Right lobe of liver (tissue), 6 donors: ENCODE measurements at regions not wholly inside any gene's neighbourhood (a gene's known extent, or its start where the extent isn't known, plus 50 kb on each side); places are given as distances from the start of the nearest gene placed in this dataset.

Experiments
- ATAC-seq, 4 donors: fragments of 200-7000 bp; cut with Tn5 transposase; one replicate each; pipeline ENCODE4 v1.9.1; 2020; ENCODE audit warnings: mild to moderate bottlenecking in 4 of 4, moderate library complexity in 4 of 4
- DNase-seq, 3 donors: peaks; one replicate each; pipeline ENCODE4 v3.0.0-alpha.2; 2020
- H3K27ac ChIP-seq, 3 donors: fragments of 200-600 bp; one replicate each; pipeline ENCODE4 v1.8.0; 2022
- H3K27me3 ChIP-seq, 2 donors: fragments of 200-600 bp; one replicate each; pipeline ENCODE4 v1.8.0; 2022
- H3K36me3 ChIP-seq, 4 donors: fragments of 200-600 bp; sonication (generic) in 1 of 4; one replicate each; pipeline versions ENCODE4 v1.5.1 to v1.8.0; 2017 to 2022; ENCODE audit warnings: control low read depth in 1 of 4
- H3K4me1 ChIP-seq, 4 donors: fragments of 200-600 bp; sonication (generic) in 1 of 4; one replicate each; pipeline versions ENCODE4 v1.5.1 to v1.8.0; 2017 to 2022; ENCODE audit warnings: control low read depth in 1 of 4
- H3K4me3 ChIP-seq, 3 donors: fragments of 200-600 bp; one replicate each; pipeline ENCODE4 v1.8.0; 2022
- H3K9me3 ChIP-seq, 4 donors: fragments of 200-600 bp; sonication (generic) in 1 of 4; one replicate each; pipeline versions ENCODE4 v1.5.1 to v1.8.0; 2017 to 2022; ENCODE audit warnings: control low read depth in 1 of 4
- POLR2A ChIP-seq: fragments of 450-650 bp; IDR thresholded peaks from one replicate; pipeline ENCODE4 v1.6.1; 2017; ENCODE audit warnings: antibody characterized with exemption, mild to moderate bottlenecking
- WGBS: methylation state at CpG from one replicate; pipeline ENCODE4 v1.1.6; 2018; ENCODE audit warnings: low coverage, low lambda C conversion rate; ENCODE audit not compliant: insufficient coverage; ENCODE audit errors: missing lambda C conversion rate; 5-methylcytosine and 5-hydroxymethylcytosine counted together
- intact Hi-C, 2 donors: fragments of 100-400 bp; cut with DNase I; formaldehyde crosslinking; loops; one replicate each; pipeline versions ENCODE4 v1.11.2 to v1.14.1; 2022
- TF ChIP-seq, protein P1 (sequence below), 4 donors: fragments of 200-600 bp in 3 of 4; fragments of 450-650 bp in 1 of 4; IDR thresholded peaks; one replicate each; pipeline versions ENCODE4 v1.5.1 to v1.8.0; 2016 to 2022; ENCODE audit warnings: antibody characterized with exemption in 4 of 4, mild to moderate bottlenecking in 2 of 4
- donor health status: DM: no; HTN: yes; CAD: no.
- donor health status: DM: no; HTN: no; CAD: no.
- donor health status: DM: no; HTN: no; CAD: no.
- donor health status: DM: no; HTN: yes; CAD: no.
- donor health status: DM: no; HTN: yes; CAD: no.

DNA sequence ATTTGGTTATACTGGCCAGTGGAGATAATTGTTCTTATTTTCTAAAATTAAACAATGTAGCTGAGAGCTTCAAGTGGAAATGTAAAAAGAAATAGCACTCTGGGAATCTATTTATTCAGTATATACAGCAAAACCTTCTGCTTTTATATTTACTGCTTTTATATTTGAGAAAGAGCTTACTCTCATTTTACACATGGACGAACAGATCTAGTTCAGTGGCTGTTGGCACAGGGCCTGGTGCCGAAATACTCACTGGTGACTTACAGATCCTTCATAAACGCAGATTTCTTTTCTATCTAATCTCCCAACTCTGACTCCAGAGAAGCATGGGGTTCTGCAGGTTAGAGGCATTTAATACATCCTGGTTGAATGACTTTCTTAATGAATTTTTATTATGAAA is 266.2 kb downstream of the ASXL3 start:
- intact Hi-C loops = no loop called here
- DNase-seq = no peak
- 77% methylated on average over 3 of the region's 3 CpGs for WGBS

DNA sequence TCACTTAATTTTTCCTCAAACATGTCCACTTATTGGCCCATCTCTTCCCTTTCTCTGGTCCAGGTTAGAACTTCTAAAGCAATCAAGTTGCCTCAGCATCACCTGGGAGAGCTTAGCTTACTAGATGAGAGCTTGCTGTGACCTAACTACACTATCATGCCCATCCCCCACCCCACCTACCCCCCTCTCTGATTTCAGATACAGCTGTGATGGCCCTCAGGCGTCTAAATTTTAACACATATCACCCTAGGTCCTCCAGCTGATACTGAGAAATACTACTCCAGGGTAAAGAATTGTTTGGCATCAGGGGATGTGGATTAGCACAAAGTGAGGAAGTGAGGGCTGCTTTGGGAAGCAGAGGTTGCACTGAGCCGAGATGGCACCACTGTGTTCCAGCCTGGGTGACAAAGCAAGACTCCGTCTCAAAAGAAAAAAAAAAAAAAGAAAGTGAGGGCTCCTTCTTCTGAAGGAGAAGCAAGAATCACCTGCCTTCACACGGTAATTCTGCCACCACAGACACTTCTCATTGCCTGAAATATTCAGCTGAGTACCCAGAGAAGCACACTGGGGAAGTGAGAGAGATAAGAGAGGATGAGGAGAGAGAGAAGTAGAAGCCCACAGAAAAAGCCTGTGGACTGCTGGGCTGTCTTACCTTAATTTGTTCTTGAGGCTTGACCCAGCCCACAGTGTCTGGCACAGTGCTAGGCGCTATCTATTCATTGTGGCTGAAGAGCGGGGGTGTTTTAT is 263.4 kb downstream of the ASXL3 start:
- no peak for ATAC-seq
- intact Hi-C loops = no loop called here
- no peak for DNase-seq
- no peak overlapping the region for H3K27ac ChIP-seq
- H3K27me3 ChIP-seq = no peaks in the 10 kb centered on the region
- no peak for TF ChIP-seq POLR2A
- TF ChIP-seq, protein P1, sequence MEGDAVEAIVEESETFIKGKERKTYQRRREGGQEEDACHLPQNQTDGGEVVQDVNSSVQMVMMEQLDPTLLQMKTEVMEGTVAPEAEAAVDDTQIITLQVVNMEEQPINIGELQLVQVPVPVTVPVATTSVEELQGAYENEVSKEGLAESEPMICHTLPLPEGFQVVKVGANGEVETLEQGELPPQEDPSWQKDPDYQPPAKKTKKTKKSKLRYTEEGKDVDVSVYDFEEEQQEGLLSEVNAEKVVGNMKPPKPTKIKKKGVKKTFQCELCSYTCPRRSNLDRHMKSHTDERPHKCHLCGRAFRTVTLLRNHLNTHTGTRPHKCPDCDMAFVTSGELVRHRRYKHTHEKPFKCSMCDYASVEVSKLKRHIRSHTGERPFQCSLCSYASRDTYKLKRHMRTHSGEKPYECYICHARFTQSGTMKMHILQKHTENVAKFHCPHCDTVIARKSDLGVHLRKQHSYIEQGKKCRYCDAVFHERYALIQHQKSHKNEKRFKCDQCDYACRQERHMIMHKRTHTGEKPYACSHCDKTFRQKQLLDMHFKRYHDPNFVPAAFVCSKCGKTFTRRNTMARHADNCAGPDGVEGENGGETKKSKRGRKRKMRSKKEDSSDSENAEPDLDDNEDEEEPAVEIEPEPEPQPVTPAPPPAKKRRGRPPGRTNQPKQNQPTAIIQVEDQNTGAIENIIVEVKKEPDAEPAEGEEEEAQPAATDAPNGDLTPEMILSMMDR (IDR thresholded peaks at IDR 0.05) = no peak
- H3K9me3 ChIP-seq = no peaks in the 10 kb centered on the region
- 64% methylated on average over 6 of the region's 6 CpGs for WGBS
- H3K4me3 ChIP-seq = no peak overlapping the region
- H3K36me3 ChIP-seq = no peaks in the 10 kb centered on the region
- H3K4me1 ChIP-seq = no peaks in the 10 kb centered on the region

More for the DNA sequence above, 266.2 kb downstream of the ASXL3 start:
- Histone ChIP-seq H3K27ac (no peak overlapping the region), H3K9me3 (no peaks in the 10 kb centered on the region), H3K27me3 (no peaks in the 10 kb centered on the region), H3K4me3 (no peak overlapping the region), H3K4me1 (no peaks in the 10 kb centered on the region), H3K36me3 (no peaks in the 10 kb centered on the region)
- TF ChIP-seq POLR2A = no peak
- TF ChIP-seq, protein P1 (IDR thresholded peaks at IDR 0.05) = no peak
- no peak for ATAC-seq

DNA sequence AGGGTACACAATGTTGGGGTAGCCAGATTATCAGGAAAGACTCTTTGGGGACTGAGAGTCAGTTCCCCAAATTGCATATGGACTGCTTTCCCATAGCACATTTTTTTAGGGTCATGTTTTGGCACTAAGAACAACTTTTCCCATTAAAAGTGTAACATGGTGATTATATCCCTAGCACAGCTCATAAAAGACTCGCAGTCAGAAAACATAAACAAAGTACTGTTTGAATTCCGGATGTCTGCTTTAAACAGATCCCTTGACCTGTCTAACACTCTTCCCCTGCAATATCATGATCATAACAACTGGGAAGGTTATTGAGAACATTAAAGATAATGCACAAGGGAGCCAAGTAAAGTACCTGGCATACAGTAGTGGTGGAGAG is 262.2 kb downstream of the ASXL3 start:
- Histone ChIP-seq H3K36me3 (no peaks in the 10 kb centered on the region), H3K4me1 (no peaks in the 10 kb centered on the region), H3K4me3 (no peak overlapping the region), H3K9me3 (no peaks in the 10 kb centered on the region), H3K27ac (no peak overlapping the region), H3K27me3 (no peaks in the 10 kb centered on the region)
- TF ChIP-seq, protein P1 (IDR thresholded peaks at IDR 0.05) = no peak
- TF ChIP-seq POLR2A = no peak
- DNase-seq (no peak), ATAC-seq (no peak)
- WGBS = 34% methylated on average over 2 of the region's 2 CpGs
- intact Hi-C loops = no loop called here

DNA sequence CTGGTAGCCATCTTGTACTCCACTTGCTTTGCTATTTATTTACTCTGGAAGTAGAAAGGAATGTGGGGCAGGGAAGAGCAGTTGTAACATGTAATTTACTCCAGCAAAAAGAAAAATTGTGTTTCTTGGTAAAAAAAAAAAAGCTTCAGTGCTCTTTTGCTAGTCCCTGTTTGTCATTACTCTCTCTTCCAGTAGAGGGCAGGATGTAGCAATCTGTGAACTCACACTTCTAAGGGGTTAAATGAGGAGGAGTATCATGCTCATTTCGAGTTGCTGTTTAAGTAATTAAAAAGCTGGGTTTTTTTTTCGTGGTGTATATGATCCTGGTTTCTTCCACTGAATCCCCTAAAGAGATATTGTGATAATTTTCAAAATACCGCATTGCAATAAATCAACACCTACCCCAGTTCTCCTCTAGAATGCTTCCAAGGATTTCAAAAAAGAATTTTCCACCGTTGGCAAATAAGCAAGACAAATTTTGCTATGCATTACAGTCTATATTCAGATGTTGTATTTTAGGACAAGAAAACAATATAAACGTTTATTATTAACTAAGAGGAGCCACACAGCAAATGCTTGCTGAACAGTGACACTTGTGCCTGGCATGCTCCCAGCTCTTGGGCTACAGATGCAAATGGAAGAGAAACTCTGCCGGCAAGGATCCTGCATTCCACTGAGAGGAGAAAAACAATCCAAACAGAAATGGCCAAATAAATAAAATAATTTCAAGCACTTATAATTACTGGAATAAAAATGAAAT is 261.6 kb downstream of the ASXL3 start:
- Histone ChIP-seq H3K4me1 (no peaks in the 10 kb centered on the region), H3K27ac (no peak overlapping the region), H3K4me3 (peak overlapping the region in 2 of 3 donors; percentile 21 to 43), H3K27me3 (no peaks in the 10 kb centered on the region), H3K36me3 (no peaks in the 10 kb centered on the region), H3K9me3 (no peaks in the 10 kb centered on the region)
- TF ChIP-seq, protein P1 (IDR thresholded peaks at IDR 0.05) = peak; percentile 64 to 73 (median 71)
- no peak for TF ChIP-seq POLR2A
- 4% methylated on average over 6 of the region's 6 CpGs for WGBS
- DNase-seq (peak; percentile 49 to 63 (median 61)), ATAC-seq (peak; percentile 87 to 95 (median 94))
- intact Hi-C loops = no loop called here
